GM13977 (cell line): ENCODE measurements at regions not wholly inside any gene's neighbourhood (a gene's known extent, or its start where the extent isn't known, plus 50 kb on each side); places are given as distances from the start of the nearest gene placed in this dataset.

Experiments
- DNase-seq: peaks from one replicate; pipeline ENCODE4 v3.0.0; 2012; ENCODE audit warnings: low spot score
- in situ Hi-C: fragments of 300-500 bp; cut with MboI; formaldehyde crosslinking; loops from one replicate; pipeline ENCODE4 v1.12.0; 2022; ENCODE audit warnings: low sequenced_read_pairs, low pct_unique_long_range_greater_than_20kb, mixed read lengths, inconsistent platforms; ENCODE audit not compliant: unreplicated experiment
- TF ChIP-seq, protein P1 (sequence below): IDR thresholded peaks from 2 replicates; pipeline ENCODE4 v1.5.1; 2012; ENCODE audit warnings: mild to moderate bottlenecking, control low read depth; ENCODE audit not compliant: insufficient read depth; ENCODE audit errors: extremely low read depth, missing control alignments

DNA sequence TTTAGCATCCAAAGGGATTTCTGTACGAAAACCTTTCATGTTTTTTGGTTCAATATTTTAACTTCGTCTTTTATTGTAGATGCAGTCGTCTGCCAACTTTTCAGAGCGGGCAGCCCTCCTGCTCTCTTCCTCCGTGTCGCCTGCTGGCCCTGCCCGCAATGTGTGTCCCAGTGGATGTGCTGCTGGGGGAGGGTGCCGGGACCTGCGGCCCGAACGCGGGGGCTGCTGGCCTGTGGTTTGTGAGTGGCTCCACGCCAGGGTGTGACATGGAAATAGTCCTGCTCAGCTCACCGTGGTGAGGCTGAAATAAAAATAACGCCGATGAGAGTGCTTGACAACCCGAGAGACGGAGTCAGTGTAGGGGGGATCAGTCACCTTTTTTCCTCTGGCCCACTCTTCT lies 59.7 kb upstream of the GRPEL1 start:
- TF ChIP-seq, protein P1, sequence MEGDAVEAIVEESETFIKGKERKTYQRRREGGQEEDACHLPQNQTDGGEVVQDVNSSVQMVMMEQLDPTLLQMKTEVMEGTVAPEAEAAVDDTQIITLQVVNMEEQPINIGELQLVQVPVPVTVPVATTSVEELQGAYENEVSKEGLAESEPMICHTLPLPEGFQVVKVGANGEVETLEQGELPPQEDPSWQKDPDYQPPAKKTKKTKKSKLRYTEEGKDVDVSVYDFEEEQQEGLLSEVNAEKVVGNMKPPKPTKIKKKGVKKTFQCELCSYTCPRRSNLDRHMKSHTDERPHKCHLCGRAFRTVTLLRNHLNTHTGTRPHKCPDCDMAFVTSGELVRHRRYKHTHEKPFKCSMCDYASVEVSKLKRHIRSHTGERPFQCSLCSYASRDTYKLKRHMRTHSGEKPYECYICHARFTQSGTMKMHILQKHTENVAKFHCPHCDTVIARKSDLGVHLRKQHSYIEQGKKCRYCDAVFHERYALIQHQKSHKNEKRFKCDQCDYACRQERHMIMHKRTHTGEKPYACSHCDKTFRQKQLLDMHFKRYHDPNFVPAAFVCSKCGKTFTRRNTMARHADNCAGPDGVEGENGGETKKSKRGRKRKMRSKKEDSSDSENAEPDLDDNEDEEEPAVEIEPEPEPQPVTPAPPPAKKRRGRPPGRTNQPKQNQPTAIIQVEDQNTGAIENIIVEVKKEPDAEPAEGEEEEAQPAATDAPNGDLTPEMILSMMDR: no peak
- in situ Hi-C loops: no loop called here

DNA sequence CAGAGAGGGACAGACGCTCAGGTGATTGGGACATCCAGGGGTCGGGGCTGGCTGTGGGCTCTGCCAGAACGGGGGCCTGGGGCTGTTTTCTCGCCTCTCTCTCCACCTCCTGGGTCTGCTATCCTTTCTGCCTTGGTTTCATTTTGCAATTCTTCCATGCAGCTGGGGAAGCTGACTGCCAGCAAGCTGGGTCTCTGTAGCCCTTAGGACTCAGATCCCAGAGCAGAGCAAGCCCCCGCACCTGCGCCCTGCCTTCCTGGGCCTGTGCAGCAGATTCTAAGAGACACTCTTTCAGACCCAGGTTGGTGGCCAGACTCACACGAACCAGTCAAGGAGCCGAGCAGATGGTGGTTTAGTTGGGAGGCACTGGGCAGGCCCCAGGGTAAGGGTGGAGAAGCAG lies 59.1 kb upstream of the GRPEL1 start:
- in situ Hi-C loops: no loop called here
- TF ChIP-seq, protein P1: no peak
- DNase-seq: no peak

More for the DNA sequence above, 59.7 kb upstream of the GRPEL1 start:
- no peak for DNase-seq

- TF ChIP-seq, protein P1: no peak
- DNase-seq: no peak
- in situ Hi-C loops: no loop called here
Measured at GRCh38 chr4:7124689-7125442, 57.0 kb upstream of the GRPEL1 start.

DNA sequence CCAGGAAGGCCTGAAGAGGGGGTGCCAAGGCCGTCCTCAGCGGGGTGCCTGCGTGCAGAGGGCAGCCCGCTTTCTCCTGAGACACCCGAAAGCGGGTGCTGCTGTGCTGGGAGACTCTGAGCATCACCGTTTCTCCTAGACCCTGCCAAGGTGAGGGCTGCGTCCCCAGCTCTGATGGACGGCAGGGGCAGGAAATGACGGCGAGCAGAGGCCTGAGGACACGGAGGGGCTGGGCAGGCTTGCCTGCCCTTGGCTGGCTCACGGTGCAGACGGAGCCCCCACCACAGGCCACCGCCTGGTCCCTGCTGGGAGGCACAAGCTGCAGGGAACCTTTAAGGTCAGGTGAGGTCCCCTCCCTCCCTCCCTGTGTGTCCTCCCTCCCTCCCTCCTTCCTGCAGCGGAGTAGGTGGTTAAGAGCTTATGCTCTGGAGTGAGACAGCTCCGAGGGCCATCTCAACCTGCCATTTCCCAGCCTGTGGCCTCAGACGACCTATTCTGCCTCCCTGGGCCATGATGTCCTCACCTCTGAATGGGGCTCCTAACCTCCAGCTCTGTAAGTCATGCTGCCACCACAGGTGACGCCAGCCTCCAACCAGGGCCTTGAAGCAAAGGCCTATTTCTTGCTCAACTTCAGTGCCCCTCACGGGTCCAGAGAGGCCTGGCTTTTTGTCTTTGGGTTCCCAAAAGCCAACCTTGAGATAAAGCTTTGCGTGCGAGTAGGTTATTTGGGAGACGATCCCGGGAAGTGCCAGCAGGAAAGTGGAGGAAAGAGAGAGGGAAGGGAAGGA lies 54.2 kb upstream of the GRPEL1 start:
- DNase-seq: no peak
- in situ Hi-C loops: no loop called here

GRCh38 chr4:7121174-7121573 lies 53.3 kb upstream of the GRPEL1 start:
- no peak for DNase-seq
- in situ Hi-C loops: no loop called here
- TF ChIP-seq, protein P1: no peak

More for the DNA sequence above, 54.2 kb upstream of the GRPEL1 start:
- TF ChIP-seq, protein P1: no peak

DNA sequence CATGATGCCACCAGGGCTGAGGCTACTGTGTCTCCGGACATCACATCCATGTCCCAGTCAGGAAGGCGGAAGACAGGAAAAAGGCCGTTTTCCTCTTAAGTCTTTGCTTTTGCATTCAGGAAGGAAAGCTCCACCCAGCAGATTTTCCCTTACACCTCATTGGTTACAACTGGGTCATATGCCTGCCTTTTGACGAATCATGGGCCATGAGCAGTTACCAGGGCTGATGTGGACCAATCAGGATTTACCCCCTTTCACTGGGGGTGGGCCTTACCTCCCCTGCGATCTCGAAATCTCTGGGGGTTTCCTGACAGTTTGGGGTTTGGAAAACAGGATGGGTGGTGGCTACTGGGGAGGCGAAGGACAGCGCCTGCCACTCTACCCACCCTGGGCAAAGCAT lies 52.5 kb upstream of the GRPEL1 start:
- TF ChIP-seq, protein P1: no peak
- peak; percentile 51 for DNase-seq
- in situ Hi-C loops: no loop called here
